ENCODE measurements at regions not wholly inside any gene's neighbourhood (a gene's known extent, or its start where the extent isn't known, plus 50 kb on each side); places are given as distances from the start of the nearest gene placed in this dataset.

DNA sequence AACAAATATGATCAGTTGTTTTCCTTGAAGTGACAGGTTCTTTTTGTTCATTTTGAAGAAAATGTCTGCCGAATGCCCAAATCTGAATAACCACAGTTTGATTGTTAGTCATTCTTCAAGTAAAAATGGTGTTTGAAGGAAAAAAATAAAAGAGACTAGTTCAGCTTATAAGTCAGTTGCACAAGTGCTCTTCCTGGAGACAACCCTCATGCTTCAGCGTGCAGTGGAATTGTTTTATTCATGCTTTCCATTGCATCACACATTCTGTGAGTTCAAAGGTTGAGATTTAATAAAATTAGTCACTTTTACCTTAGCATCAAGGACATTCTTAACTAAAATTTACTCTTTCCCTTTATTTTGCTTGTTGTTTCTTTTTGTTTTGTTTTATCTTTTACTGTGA lies 404.9 kb downstream of the ZNF674 start:
- DNase-seq (ENCODE audit: low read depth, low spot score): no peak
- H3K9me1 ChIP-seq (ENCODE audit: control insufficient read depth, extremely low read depth, insufficient read depth, low read length): no peaks in the 10 kb centered on the region
- no peak for TF ChIP-seq EZH2 (IDR thresholded peaks at IDR 0.05; ENCODE audit: low read length)
- TF ChIP-seq, protein P1, sequence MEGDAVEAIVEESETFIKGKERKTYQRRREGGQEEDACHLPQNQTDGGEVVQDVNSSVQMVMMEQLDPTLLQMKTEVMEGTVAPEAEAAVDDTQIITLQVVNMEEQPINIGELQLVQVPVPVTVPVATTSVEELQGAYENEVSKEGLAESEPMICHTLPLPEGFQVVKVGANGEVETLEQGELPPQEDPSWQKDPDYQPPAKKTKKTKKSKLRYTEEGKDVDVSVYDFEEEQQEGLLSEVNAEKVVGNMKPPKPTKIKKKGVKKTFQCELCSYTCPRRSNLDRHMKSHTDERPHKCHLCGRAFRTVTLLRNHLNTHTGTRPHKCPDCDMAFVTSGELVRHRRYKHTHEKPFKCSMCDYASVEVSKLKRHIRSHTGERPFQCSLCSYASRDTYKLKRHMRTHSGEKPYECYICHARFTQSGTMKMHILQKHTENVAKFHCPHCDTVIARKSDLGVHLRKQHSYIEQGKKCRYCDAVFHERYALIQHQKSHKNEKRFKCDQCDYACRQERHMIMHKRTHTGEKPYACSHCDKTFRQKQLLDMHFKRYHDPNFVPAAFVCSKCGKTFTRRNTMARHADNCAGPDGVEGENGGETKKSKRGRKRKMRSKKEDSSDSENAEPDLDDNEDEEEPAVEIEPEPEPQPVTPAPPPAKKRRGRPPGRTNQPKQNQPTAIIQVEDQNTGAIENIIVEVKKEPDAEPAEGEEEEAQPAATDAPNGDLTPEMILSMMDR (optimal IDR thresholded peaks at IDR 0.05 in 1 of 3, IDR thresholded peaks at IDR 0.05 in 1 of 3, conservative IDR thresholded peaks at IDR 0.05 in 1 of 3; ENCODE audit: extremely low read depth in 1 of 3, insufficient read depth in 2 of 3, low read length in 3 of 3): no peak

GRCh38 chrX:46130247-46130646 lies 415.0 kb downstream of the ZNF674 start:
- H3K4me1 ChIP-seq (ENCODE audit: control insufficient read depth, extremely low read depth, insufficient read depth, low read length): no peaks in the 10 kb centered on the region
- DNase-seq (ENCODE audit: low read depth, low spot score) (no peak), FAIRE-seq (no peak)
- no peaks in the 10 kb centered on the region for H3K9me1 ChIP-seq (ENCODE audit: control insufficient read depth, extremely low read depth, insufficient read depth, low read length)
- no peak overlapping the region for H3K27ac ChIP-seq (ENCODE audit: control insufficient read depth, insufficient read depth, low read length)
- H3K9ac ChIP-seq (ENCODE audit: control insufficient read depth, extremely low read depth, insufficient read depth, low read length): no peak overlapping the region
- H4K20me1 ChIP-seq (ENCODE audit: control insufficient read depth, extremely low read depth, insufficient read depth, low read length): no peaks in the 10 kb centered on the region
- H3K4me3 ChIP-seq (ENCODE audit: control insufficient read depth in 2 of 3, extremely low read depth in 1 of 3, insufficient read depth in 2 of 3, low read depth in 1 of 3, low read length in 3 of 3): no peak overlapping the region
- dilution Hi-C loops (cut with MboI; ENCODE audit: extremely low pct_ligation_motif_present, low sequenced_read_pairs): no loop called here
- peaks cover 4% of the 10 kb centered on the region for H3K27me3 ChIP-seq (ENCODE audit: control insufficient read depth, extremely low read depth, insufficient read depth, low read length)
- no peaks in the 10 kb centered on the region for H3K79me2 ChIP-seq (ENCODE audit: control insufficient read depth, insufficient read depth, low read length)
- TF ChIP-seq EZH2 (IDR thresholded peaks at IDR 0.05; ENCODE audit: low read length): no peak
- TF ChIP-seq, protein P1 (optimal IDR thresholded peaks at IDR 0.05 in 1 of 3, IDR thresholded peaks at IDR 0.05 in 1 of 3, conservative IDR thresholded peaks at IDR 0.05 in 1 of 3; ENCODE audit: extremely low read depth in 1 of 3, insufficient read depth in 2 of 3, low read length in 3 of 3): no peak
- no peaks in the 10 kb centered on the region for H3K36me3 ChIP-seq (ENCODE audit: control insufficient read depth in 2 of 2, extremely low read depth in 1 of 2, insufficient read depth in 2 of 2, low read length in 2 of 2)
- H2AFZ ChIP-seq (ENCODE audit: control insufficient read depth, low read length): no peak overlapping the region
- H3K4me2 ChIP-seq (ENCODE audit: control insufficient read depth, extremely low read depth, insufficient read depth, low read depth, low read length): no peak overlapping the region
- no peaks in the 10 kb centered on the region for H3K9me3 ChIP-seq (ENCODE audit: control insufficient read depth, low read depth, low read length)

More for the DNA sequence above, 404.9 kb downstream of the ZNF674 start:
- no peak overlapping the region for H3K9ac ChIP-seq (ENCODE audit: control insufficient read depth, extremely low read depth, insufficient read depth, low read length)
- H3K4me3 ChIP-seq (ENCODE audit: control insufficient read depth in 2 of 3, extremely low read depth in 1 of 3, insufficient read depth in 2 of 3, low read depth in 1 of 3, low read length in 3 of 3): no peak overlapping the region
- no peak overlapping the region for H3K4me2 ChIP-seq (ENCODE audit: control insufficient read depth, extremely low read depth, insufficient read depth, low read depth, low read length)
- H2AFZ ChIP-seq (ENCODE audit: control insufficient read depth, low read length): no peak overlapping the region
- H3K79me2 ChIP-seq (ENCODE audit: control insufficient read depth, insufficient read depth, low read length): no peaks in the 10 kb centered on the region
- peaks cover 2% of the 10 kb centered on the region for H3K9me3 ChIP-seq (ENCODE audit: control insufficient read depth, low read depth, low read length)
- no peaks in the 10 kb centered on the region for H3K4me1 ChIP-seq (ENCODE audit: control insufficient read depth, extremely low read depth, insufficient read depth, low read length)
- no peaks in the 10 kb centered on the region for H3K36me3 ChIP-seq (ENCODE audit: control insufficient read depth in 2 of 2, extremely low read depth in 1 of 2, insufficient read depth in 2 of 2, low read length in 2 of 2)
- H3K27me3 ChIP-seq (ENCODE audit: control insufficient read depth, extremely low read depth, insufficient read depth, low read length): no peaks in the 10 kb centered on the region
- FAIRE-seq: no peak
- H4K20me1 ChIP-seq (ENCODE audit: control insufficient read depth, extremely low read depth, insufficient read depth, low read length): no peaks in the 10 kb centered on the region
- no peak overlapping the region for H3K27ac ChIP-seq (ENCODE audit: control insufficient read depth, insufficient read depth, low read length)
- dilution Hi-C loops (cut with MboI; ENCODE audit: extremely low pct_ligation_motif_present, low sequenced_read_pairs): no loop called here
